H1 (cell line): ENCODE measurements at regions not wholly inside any gene's neighbourhood (a gene's known extent, or its start where the extent isn't known, plus 50 kb on each side); places are given as distances from the start of the nearest gene placed in this dataset.

Source experiments
- CTCF ChIA-PET: fragments of 300-600 bp; sonication (Branson Sonifier 250); formaldehyde crosslinking; loops from one replicate; lab custom pipeline; 2021; ENCODE audit not compliant: partially characterized antibody; lab: Charles Lee
- POLR2A ChIA-PET: fragments of 300-600 bp; sonication (Branson Sonifier 250); formaldehyde crosslinking; loops from one replicate; lab custom pipeline; 2021; ENCODE audit warnings: inconsistent platforms; ENCODE audit not compliant: partially characterized antibody; lab: Charles Lee
- DNase-seq, 2 experiments: peaks; one replicate each; pipeline versions ENCODE4 v3.0.0 to v3.0.0-alpha.2; 2010 to 2022; ENCODE audit warnings: low spot score in 2 of 2, low read depth in 1 of 2, mixed read lengths in 1 of 2
- FAIRE-seq: peaks from 2 replicates; lab custom pipeline; 2011; peaks lifted over from hg19 to GRCh38; lab: Jason Lieb, UNC
- H2AFZ ChIP-seq: 2 replicates; pipeline ENCODE4 v1.8.1; 2012; ENCODE audit warnings: low read length, inconsistent platforms
- H2AK5ac ChIP-seq: 2 replicates; pipeline ENCODE4 v1.6.1; 2013; ENCODE audit warnings: low read depth, low read length
- H2BK120ac ChIP-seq: replicated peaks from 2 replicates; pipeline ENCODE3; 2013; ENCODE audit warnings: low read depth, low read length, inconsistent platforms
- H2BK12ac ChIP-seq: 2 replicates; pipeline ENCODE4 v1.6.1; 2013; ENCODE audit warnings: low read depth, low read length
- H2BK15ac ChIP-seq: 2 replicates; pipeline ENCODE4 v1.6.1; 2013; ENCODE audit warnings: low read length
- H2BK20ac ChIP-seq: 2 replicates; pipeline ENCODE4 v1.6.1; 2013; ENCODE audit warnings: low read length
- H2BK5ac ChIP-seq: 2 replicates; pipeline ENCODE4 v1.6.1; 2013; ENCODE audit warnings: low read depth, low read length
- H3K14ac ChIP-seq: 2 replicates; pipeline ENCODE4 v1.6.1; 2013; ENCODE audit warnings: inconsistent platforms; ENCODE audit not compliant: insufficient read length
- H3K18ac ChIP-seq: 2 replicates; pipeline ENCODE4 v1.6.1; 2013; ENCODE audit warnings: low read length; ENCODE audit errors: extremely low read depth
- H3K23ac ChIP-seq: 2 replicates; pipeline ENCODE4 v1.6.1; 2013; ENCODE audit warnings: inconsistent platforms; ENCODE audit not compliant: insufficient read length
- H3K23me2 ChIP-seq: 2 replicates; pipeline ENCODE4 v1.6.1; 2013; ENCODE audit warnings: low read depth, low read length
- H3K27ac ChIP-seq: 2 replicates; pipeline ENCODE4 v1.6.1; 2011; ENCODE audit warnings: low read depth, low read length, inconsistent platforms
- H3K27me3 ChIP-seq, 4 experiments: replicated peaks in 1 of 4; 1 replicate in 1 of 4; 2 replicates in 3 of 4; pipeline versions ENCODE4 v1.6.1 to v1.8.1; 2011 to 2013; ENCODE audit warnings: low read length in 3 of 4, mild to moderate bottlenecking in 3 of 4, inconsistent platforms in 2 of 4, mixed read lengths in 2 of 4, moderate library complexity in 1 of 4; ENCODE audit not compliant: control insufficient read depth in 3 of 4, insufficient read depth in 3 of 4; ENCODE audit errors: extremely low read depth in 1 of 4
- H3K36me3 ChIP-seq, 4 experiments: 2 replicates each; pipeline versions ENCODE4 v1.6.1 to v1.8.1; 2011 to 2013; ENCODE audit warnings: mild to moderate bottlenecking in 4 of 4, low read length in 3 of 4, moderate library complexity in 2 of 4, control low read depth in 1 of 4, inconsistent platforms in 1 of 4; ENCODE audit not compliant: insufficient read depth in 4 of 4, control insufficient read depth in 2 of 4
- H3K4ac ChIP-seq: replicated peaks from 2 replicates; pipeline ENCODE3; 2013; ENCODE audit warnings: low read length, low read depth, mixed read lengths, inconsistent platforms; ENCODE audit not compliant: insufficient read length
- H3K4me1 ChIP-seq, 4 experiments: replicated peaks in 1 of 4; 1 replicate in 1 of 4; 2 replicates in 3 of 4; pipeline versions ENCODE4 v1.6.1 to v1.8.1; 2011 to 2013; ENCODE audit warnings: low read length in 3 of 4, inconsistent platforms in 2 of 4, mixed read lengths in 1 of 4; ENCODE audit not compliant: insufficient read depth in 4 of 4, control insufficient read depth in 3 of 4
- H3K4me2 ChIP-seq, 2 experiments: 2 replicates each; pipeline versions ENCODE4 v1.6.1 to v1.8.1; 2011 to 2013; ENCODE audit warnings: low read depth in 2 of 2, low read length in 2 of 2, control low read depth in 1 of 2, inconsistent platforms in 1 of 2, mild to moderate bottlenecking in 1 of 2; ENCODE audit not compliant: insufficient read depth in 1 of 2
- H3K4me3 ChIP-seq, 4 experiments: fragments of 200-600, 300-600 bp in 1 of 4; sonication (generic), shearing (Covaris generic), sonication (Bioruptor Twin) in 1 of 4; 2 replicates each; pipeline versions ENCODE4 v1.5.1 to v1.8.1; 2011 to 2016; ENCODE audit warnings: low read length in 4 of 4, low read depth in 3 of 4, control low read depth in 2 of 4, inconsistent platforms in 2 of 4, mild to moderate bottlenecking in 2 of 4, mixed read lengths in 1 of 4, moderate library complexity in 1 of 4; ENCODE audit not compliant: insufficient read depth in 2 of 4; ENCODE audit errors: extremely low read depth in 1 of 4
- H3K56ac ChIP-seq: replicated peaks from 2 replicates; pipeline ENCODE3; 2013; ENCODE audit warnings: low read depth, mild to moderate bottlenecking, mixed read lengths, low read length, inconsistent platforms; ENCODE audit not compliant: insufficient read length
- H3K79me1 ChIP-seq: 2 replicates; pipeline ENCODE4 v1.6.1; 2013; ENCODE audit warnings: low read depth, low read length, control low read depth
- H3K79me2 ChIP-seq, 2 experiments: 2 replicates each; pipeline versions ENCODE4 v1.6.1 to v1.8.1; 2012 to 2013; ENCODE audit warnings: low read length in 2 of 2, mild to moderate bottlenecking in 2 of 2, inconsistent platforms in 1 of 2; ENCODE audit not compliant: insufficient read depth in 2 of 2, control insufficient read depth in 1 of 2
- H3K9ac ChIP-seq, 4 experiments: replicated peaks in 1 of 4; 1 replicate in 1 of 4; 2 replicates in 3 of 4; pipeline versions ENCODE4 v1.6.1 to v1.8.1; 2011 to 2013; ENCODE audit warnings: low read depth in 3 of 4, low read length in 3 of 4, control low read depth in 2 of 4, mild to moderate bottlenecking in 2 of 4, moderate library complexity in 2 of 4, inconsistent platforms in 1 of 4; ENCODE audit errors: extremely low read depth in 1 of 4
- H3K9me3 ChIP-seq, 2 experiments: 2 replicates each; pipeline versions ENCODE4 v1.6.1 to v1.8.1; 2012 to 2013; ENCODE audit warnings: mild to moderate bottlenecking in 2 of 2, moderate library complexity in 2 of 2, control low read depth in 1 of 2, inconsistent platforms in 1 of 2, low read depth in 1 of 2, low read length in 1 of 2, mixed read lengths in 1 of 2; ENCODE audit not compliant: insufficient read depth in 2 of 2
- H4K20me1 ChIP-seq, 2 experiments: replicated peaks in 1 of 2; 2 replicates each; pipeline versions ENCODE3 to v1.8.1; 2011 to 2013; ENCODE audit warnings: inconsistent platforms in 2 of 2, low read length in 2 of 2, mild to moderate bottlenecking in 1 of 2; ENCODE audit not compliant: insufficient read depth in 2 of 2, control insufficient read depth in 1 of 2
- H4K5ac ChIP-seq: 2 replicates; pipeline ENCODE4 v1.6.1; 2013; ENCODE audit warnings: low read length, low read depth, mixed read lengths, inconsistent platforms; ENCODE audit not compliant: insufficient read length
- H4K8ac ChIP-seq: 2 replicates; pipeline ENCODE4 v1.8.0; 2013; ENCODE audit warnings: mild to moderate bottlenecking, moderate library complexity, low read length, inconsistent platforms; ENCODE audit not compliant: insufficient read depth; ENCODE audit errors: extremely low read depth
- H4K91ac ChIP-seq: replicated peaks from 2 replicates; pipeline ENCODE3; 2013; ENCODE audit warnings: low read length, mixed read lengths, inconsistent platforms; ENCODE audit not compliant: insufficient read length
- CREB1 ChIP-seq: IDR thresholded peaks from 2 replicates; pipeline ENCODE4 v1.6.1; 2012; ENCODE audit warnings: inconsistent platforms
- CTBP2 ChIP-seq: IDR thresholded peaks from 2 replicates; pipeline ENCODE4 v1.7.0; 2011; ENCODE audit warnings: borderline replicate concordance, mild to moderate bottlenecking, moderate library complexity, mixed read lengths, low read length; ENCODE audit not compliant: insufficient read depth, insufficient read length
- CTCF ChIP-seq, 3 experiments: IDR thresholded peaks; 1 replicate in 2 of 3; 2 replicates in 1 of 3; pipeline versions ENCODE4 v1.5.1 to v1.6.1; 2011; ENCODE audit warnings: low read length in 3 of 3, mild to moderate bottlenecking in 3 of 3, inconsistent platforms in 2 of 3, low read depth in 1 of 3, moderate library complexity in 1 of 3; ENCODE audit not compliant: insufficient read depth in 1 of 3; ENCODE audit errors: control extremely low read depth in 1 of 3
- E2F6 ChIP-seq: IDR thresholded peaks from 2 replicates; pipeline ENCODE4 v1.6.1; 2012; ENCODE audit warnings: inconsistent platforms
- HDAC6 ChIP-seq: IDR thresholded peaks from one replicate; pipeline ENCODE4 v1.7.1; 2012; ENCODE audit warnings: low read depth, mild to moderate bottlenecking, inconsistent platforms, low read length, moderate library complexity
- JUN ChIP-seq: IDR thresholded peaks from 2 replicates; pipeline ENCODE4 v1.6.1; 2011; ENCODE audit warnings: low read depth, mild to moderate bottlenecking, improper control_type of control experiment, low read length
- POLR2A ChIP-seq, 2 experiments: IDR thresholded peaks; 1 replicate in 1 of 2; 2 replicates in 1 of 2; pipeline ENCODE4 v1.6.1; 2011; ENCODE audit warnings: low read depth in 2 of 2, low read length in 2 of 2, mild to moderate bottlenecking in 2 of 2; ENCODE audit errors: control extremely low read depth in 1 of 2
- SRF ChIP-seq: IDR thresholded peaks from 2 replicates; pipeline ENCODE4 v1.6.1; 2011; ENCODE audit warnings: mild to moderate bottlenecking, low read depth, low read length, moderate library complexity
- SUZ12 ChIP-seq: fragments of 200-600 bp; sonication (generic); IDR thresholded peaks from 2 replicates; pipeline ENCODE4 v1.6.1; 2012; ENCODE audit warnings: mild to moderate bottlenecking, inconsistent platforms, low read length, moderate library complexity, mixed read lengths
- TAF7 ChIP-seq: optimal IDR thresholded peaks from 2 replicates; pipeline ENCODE3; 2011; ENCODE audit warnings: low read depth, mild to moderate bottlenecking, inconsistent platforms, low read length, moderate library complexity, borderline replicate concordance
- YY1 ChIP-seq: IDR thresholded peaks from 2 replicates; pipeline ENCODE4 v1.6.1; 2011; ENCODE audit warnings: low read depth, mild to moderate bottlenecking, low read length
- WGBS, 2 experiments: shearing (Covaris generic) in 1 of 2; methylation state at CpG; one replicate each; pipeline versions ENCODE4 v1.1.6 to v1.1.7; 2013 to 2015; ENCODE audit warnings: low lambda C conversion rate in 2 of 2, mixed read lengths in 2 of 2, inconsistent platforms in 1 of 2, low coverage in 1 of 2, missing lambda C conversion rate in 1 of 2; ENCODE audit not compliant: insufficient replicate concordance in 2 of 2, insufficient coverage in 1 of 2, insufficient read length in 1 of 2; ENCODE audit errors: extremely low coverage in 1 of 2, missing lambda C conversion rate in 1 of 2; 5-methylcytosine and 5-hydroxymethylcytosine counted together

- Histone ChIP-seq H3K56ac (no peak overlapping the region), H3K9ac (no peak overlapping the region), H2AFZ (no peak overlapping the region), H2BK15ac (no peak overlapping the region), H2BK120ac (no peak overlapping the region), H3K4me1 (no peaks in the 10 kb centered on the region; a peak in 1 of 7 replicates), H2BK12ac (no peak overlapping the region), H3K36me3 (no peaks in the 10 kb centered on the region), H3K23me2 (no peaks in the 10 kb centered on the region), H3K27me3 (no peaks in the 10 kb centered on the region), H2BK5ac (no peak overlapping the region), H3K14ac (no peak overlapping the region), H3K79me2 (no peaks in the 10 kb centered on the region), H4K20me1 (no peaks in the 10 kb centered on the region), H3K79me1 (no peaks in the 10 kb centered on the region), H2BK20ac (no peak overlapping the region), H3K9me3 (no peaks in the 10 kb centered on the region), H3K4me2 (no peak overlapping the region), H3K4ac (no peak overlapping the region), H4K91ac (no peak overlapping the region), H3K4me3 (no peak overlapping the region), H3K27ac (no peak overlapping the region), H4K5ac (no peak overlapping the region), H4K8ac (no peak overlapping the region), H3K23ac (no peak overlapping the region), H3K18ac (no peak overlapping the region), H2AK5ac (no peak overlapping the region)
- POLR2A ChIA-PET, result no interaction called here
- CTCF ChIA-PET, result interaction anchor here (0.6 to 1.5 kb wide), 4 partner anchors 22 to 726 kb away, joined by 3 to 4 read pairs (median 3); no protein-coding TSS in a partner anchor
- DNase-seq (no peak), FAIRE-seq (no peak)
- 96% methylated on average over 5 of the region's 5 CpGs; no CpG with 5 or more reads in 1 of the 2 experiments for WGBS, 2 experiments
- TF ChIP-seq JUN, result no peak
- TF ChIP-seq YY1, result no peak
- TF ChIP-seq CTCF (IDR thresholded peaks at IDR 0.05; ENCODE audit: control extremely low read depth in 1 of 3, insufficient read depth in 1 of 3, low read depth in 1 of 3, low read length in 3 of 3), result no peak
- TF ChIP-seq POLR2A (IDR thresholded peaks at IDR 0.05; ENCODE audit: control extremely low read depth in 1 of 2, low read depth in 2 of 2, low read length in 2 of 2), result no peak
- no peak for TF ChIP-seq HDAC6
- TF ChIP-seq TAF7, result no peak
- TF ChIP-seq E2F6, result no peak
- no peak for TF ChIP-seq SRF
- no peak for TF ChIP-seq CTBP2
- TF ChIP-seq CREB1, result no peak
- TF ChIP-seq SUZ12, result no peak
Measured at GRCh38 chr7:17619196-17619818, 320.9 kb downstream of the AHR start.
